ENCODE measurements at regions not wholly inside any gene's neighbourhood (a gene's known extent, or its start where the extent isn't known, plus 50 kb on each side); places are given as distances from the start of the nearest gene placed in this dataset.
"Not testable (repeated sequence)": the region's sequence is repeated elsewhere in the genome, so short reads cannot be mapped to it uniquely, and the experiment has no call there.

- DNase-seq: no peak
Measured at GRCh38 chr20:41716436-41716835, 98.3 kb upstream of the CHD6 start.

- no peak for DNase-seq
Measured at GRCh38 chr20:41715526-41715925, 97.3 kb upstream of the CHD6 start.

DNA sequence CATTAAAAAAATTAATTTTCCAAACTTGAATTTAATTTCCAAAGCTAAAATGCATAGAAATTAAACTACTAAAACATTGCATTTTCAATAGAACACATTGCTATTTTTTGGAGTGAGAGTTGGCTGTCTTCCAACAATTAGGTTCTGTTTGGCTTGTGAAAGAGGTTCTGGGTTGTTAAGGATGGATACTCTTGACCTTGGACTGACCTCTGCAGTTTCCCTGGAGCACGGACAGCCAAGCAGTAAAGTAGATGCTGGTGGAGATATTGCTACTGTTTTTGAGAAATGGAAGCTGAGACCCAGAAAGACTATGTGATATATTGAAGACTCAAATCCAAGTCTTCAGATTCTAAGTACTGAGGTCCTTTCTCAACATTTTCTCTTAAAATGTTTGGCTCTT is 95.9 kb upstream of the CHD6 start:
- DNase-seq: no peak

- DNase-seq: no peak
Measured at GRCh38 chr20:41704896-41705295, 86.7 kb upstream of the CHD6 start.

- DNase-seq: no peak
Measured at GRCh38 chr20:41702647-41703046, 84.5 kb upstream of the CHD6 start.

- DNase-seq: no peak
Measured at GRCh38 chr20:41701588-41702348, 83.6 kb upstream of the CHD6 start.

DNA sequence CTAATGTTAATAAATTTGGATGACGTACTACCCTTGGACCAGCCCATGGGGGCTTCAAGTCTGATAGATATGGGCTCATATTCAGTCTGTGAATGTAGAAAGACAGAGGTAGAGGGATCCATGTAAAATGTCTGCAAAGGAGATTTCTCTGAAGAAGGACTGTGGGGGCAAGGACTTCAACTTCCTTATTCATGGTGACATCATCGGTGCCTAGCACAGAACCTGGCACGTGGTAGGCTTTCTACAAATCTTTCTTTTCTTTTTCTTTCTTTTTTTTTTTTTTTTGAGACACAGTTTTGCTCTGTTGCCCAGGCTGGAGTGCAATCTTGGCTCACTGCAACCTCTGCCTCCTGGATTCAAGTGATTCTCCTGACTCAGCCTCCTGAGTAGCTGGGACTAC is 81.5 kb upstream of the CHD6 start:
- DNase-seq: not testable (repeated sequence)

- DNase-seq: peak; percentile 5
Measured at GRCh38 chr20:41697861-41698559, 79.8 kb upstream of the CHD6 start.

DNA sequence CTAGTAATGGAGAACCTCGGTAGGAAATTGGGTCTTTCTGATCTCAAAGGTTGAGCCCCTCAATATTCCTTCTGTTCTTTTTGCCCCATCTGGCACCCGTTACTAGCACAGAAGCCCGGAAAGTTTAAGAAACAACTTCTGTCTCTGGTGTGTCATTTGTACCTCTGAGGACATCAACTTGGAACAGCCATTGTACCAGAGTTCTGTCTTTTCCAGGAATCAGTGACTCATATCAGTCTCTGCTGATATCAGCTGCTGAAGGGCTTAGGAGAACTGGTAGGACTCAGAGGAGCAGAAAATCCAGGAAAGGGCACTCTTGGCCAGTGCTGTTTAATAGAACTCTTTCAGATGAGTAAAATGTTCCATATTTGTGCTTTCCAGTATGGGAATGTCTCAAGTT is 78.3 kb upstream of the CHD6 start:
- DNase-seq: no peak

- no peak for DNase-seq
Measured at GRCh38 chr20:41694796-41695195, 76.6 kb upstream of the CHD6 start.

- DNase-seq: peak; percentile 78
Measured at GRCh38 chr20:41693136-41693979, 75.2 kb upstream of the CHD6 start.

GRCh38 chr20:41692479-41693135 is 74.4 kb upstream of the CHD6 start:
- peak; percentile 66 for DNase-seq

DNA sequence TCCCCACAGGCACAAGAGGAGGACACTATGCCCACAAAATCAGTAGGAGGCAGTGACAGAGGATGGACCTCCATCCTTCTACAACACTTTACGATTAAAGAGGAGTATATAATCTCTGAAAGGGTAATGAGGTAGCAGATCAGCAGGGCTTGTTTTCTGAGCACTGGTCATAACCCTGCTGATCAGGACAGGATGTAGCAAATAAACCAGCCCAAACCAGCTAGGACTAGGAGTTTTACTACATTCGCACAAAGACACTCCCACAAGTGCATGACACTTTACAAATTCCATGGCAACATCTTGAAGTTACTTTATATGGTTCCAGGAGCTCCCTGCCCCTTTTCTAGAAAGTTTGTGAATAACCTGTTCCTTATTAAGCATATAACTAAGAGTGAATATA is 73.3 kb upstream of the CHD6 start:
- no peak for DNase-seq

- no peak for DNase-seq
Measured at GRCh38 chr20:41690702-41691101, 72.5 kb upstream of the CHD6 start.

DNA sequence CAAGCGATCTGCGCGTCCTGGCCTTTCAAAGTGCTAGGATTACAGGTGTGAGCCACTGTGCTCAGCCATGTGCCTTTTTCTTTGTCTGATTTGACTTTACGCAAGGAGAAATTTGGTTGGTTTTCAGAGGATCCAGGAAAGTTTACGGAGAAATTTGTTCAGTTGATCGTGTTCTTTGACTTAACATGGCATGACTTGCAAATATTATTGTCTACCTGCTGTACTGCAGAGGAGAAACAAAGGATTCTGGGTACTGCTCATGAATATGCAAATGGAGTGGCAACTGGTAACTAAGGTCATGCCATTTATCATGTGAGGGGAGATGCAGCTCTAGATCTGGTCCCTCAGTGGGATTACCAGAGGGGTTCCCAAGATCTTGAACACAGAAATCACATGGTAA is 68.8 kb upstream of the CHD6 start:
- no peak for DNase-seq

DNA sequence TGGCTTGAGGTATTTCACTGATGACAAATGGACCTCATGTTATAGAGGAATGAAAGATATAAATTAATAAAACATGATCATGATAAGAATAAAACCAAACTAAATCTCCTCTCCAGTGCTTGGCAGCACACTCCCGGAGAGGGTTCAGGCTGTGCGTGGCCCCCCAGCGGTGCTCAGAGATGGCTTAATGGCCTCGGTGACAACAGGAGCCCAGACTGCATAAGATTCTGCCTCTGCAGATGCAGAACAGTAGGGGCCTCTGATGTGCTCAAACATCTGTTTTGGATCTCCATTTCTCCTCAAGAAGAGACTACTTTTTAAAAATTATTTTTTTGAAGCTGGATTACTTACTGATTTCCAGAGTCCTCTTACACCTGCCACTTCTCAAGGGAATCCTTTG is 67.0 kb upstream of the CHD6 start:
- DNase-seq: not testable (repeated sequence)

GRCh38 chr20:41678799-41679198 is 60.6 kb upstream of the CHD6 start:
- no peak for DNase-seq

GRCh38 chr20:41672282-41672681 is 54.1 kb upstream of the CHD6 start:
- DNase-seq: no peak

GRCh38 chr20:41671143-41671542 is 53.0 kb upstream of the CHD6 start:
- DNase-seq: no peak

- DNase-seq: no peak
Measured at GRCh38 chr20:41670631-41671030, 52.5 kb upstream of the CHD6 start.

DNA sequence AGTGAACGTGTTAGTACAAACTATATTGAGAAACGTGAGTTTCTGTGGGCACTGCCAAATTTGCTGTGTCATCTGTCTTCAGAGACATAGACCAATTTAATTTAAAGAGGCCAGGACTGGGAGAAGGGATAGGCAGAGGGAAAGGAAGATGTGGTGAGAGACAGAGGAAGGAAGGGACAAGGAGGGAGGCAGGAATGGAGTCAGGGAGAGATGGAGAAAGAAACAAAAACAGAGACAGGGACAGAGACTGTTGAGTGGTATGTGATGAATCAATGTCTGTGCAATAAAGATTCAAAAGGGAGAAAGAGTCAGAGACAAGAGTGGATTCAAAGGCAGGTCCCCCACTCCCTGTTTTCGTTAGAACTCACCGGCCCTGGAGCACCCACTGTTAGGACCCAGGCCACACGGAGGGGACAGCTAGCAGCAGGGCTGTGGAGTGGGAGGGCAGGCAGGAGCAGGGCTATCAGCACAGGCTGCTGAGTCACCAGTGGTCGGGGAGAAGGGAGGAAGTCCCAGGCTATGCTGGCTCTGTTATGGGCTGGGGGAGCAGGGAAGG is 51.6 kb upstream of the CHD6 start:
- no peak for DNase-seq

DNA sequence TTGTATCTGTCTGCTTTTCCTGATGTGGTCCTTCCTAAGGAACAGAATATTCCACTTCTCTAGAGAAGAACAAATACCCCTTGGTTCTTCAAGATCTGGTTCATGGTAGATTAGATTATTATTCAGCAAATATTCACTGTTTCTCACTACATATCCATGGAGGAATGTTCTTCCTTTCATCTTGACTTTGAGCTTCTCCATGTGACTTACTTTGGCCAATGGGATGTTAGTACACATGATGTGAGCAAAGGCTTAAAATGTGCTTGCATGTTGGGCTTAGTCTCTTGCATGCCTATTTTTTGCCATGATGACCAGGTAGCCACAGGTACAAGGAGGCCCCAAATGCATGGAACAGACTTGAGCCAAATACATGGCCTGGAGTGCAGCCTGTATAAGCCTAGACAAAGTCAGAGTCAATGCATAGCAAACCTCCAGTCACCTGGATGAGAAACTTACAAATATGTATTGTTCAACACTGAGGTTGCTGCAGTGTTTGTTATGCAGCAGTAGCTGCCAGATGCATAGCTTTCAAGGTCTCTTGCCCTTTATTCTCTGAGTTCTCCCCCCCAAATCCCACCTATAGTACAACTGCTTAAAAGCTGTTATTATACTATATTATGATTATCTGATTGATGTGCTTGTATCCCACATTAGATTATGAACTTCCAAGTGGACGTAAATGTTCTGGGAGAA is 50.0 kb upstream of the CHD6 start:
- DNase-seq: no peak

All from activated gamma-delta T cell treated with Interleukin-2 at 50 U/mL for 16 hours (primary cell).